Astrocyte (in vitro differentiated cells and primary cell): ENCODE measurements at regions not wholly inside any gene's neighbourhood (a gene's known extent, or its start where the extent isn't known, plus 50 kb on each side); places are given as distances from the start of the nearest gene placed in this dataset.

Experiments used
- DNase-seq: peaks from one replicate; pipeline ENCODE4 v3.0.0-alpha.2; 2010; ENCODE audit warnings: low read depth
- FAIRE-seq: peaks from 2 replicates; lab custom pipeline; 2011; peaks lifted over from hg19 to GRCh38; lab: Jason Lieb, UNC
- H2AFZ ChIP-seq: 2 replicates; pipeline ENCODE4 v1.6.0; 2012; ENCODE audit warnings: low read depth, low read length, inconsistent platforms
- H3K27ac ChIP-seq: 2 replicates; pipeline ENCODE4 v1.5.1; 2011; ENCODE audit warnings: low read depth, low read length, inconsistent platforms
- H3K27me3 ChIP-seq: 2 replicates; pipeline ENCODE4 v1.6.0; 2011; ENCODE audit warnings: low read length, inconsistent platforms; ENCODE audit not compliant: insufficient read depth
- H3K36me3 ChIP-seq: 2 replicates; pipeline ENCODE4 v1.5.1; 2011; ENCODE audit warnings: low read length, inconsistent platforms; ENCODE audit not compliant: insufficient read depth
- H3K4me1 ChIP-seq: 2 replicates; pipeline ENCODE4 v1.5.1; 2011; ENCODE audit warnings: low read length, inconsistent platforms; ENCODE audit not compliant: insufficient read depth
- H3K4me2 ChIP-seq: 2 replicates; pipeline ENCODE4 v1.6.0; 2012; ENCODE audit warnings: low read length, inconsistent platforms
- H3K4me3 ChIP-seq: 2 replicates; pipeline ENCODE4 v1.5.1; 2011; ENCODE audit warnings: low read depth, mild to moderate bottlenecking, low read length, inconsistent platforms; ENCODE audit not compliant: insufficient read depth
- H3K79me2 ChIP-seq: 2 replicates; pipeline ENCODE4 v1.6.0; 2012; ENCODE audit warnings: mild to moderate bottlenecking, low read length, inconsistent platforms; ENCODE audit not compliant: insufficient read depth
- H3K9ac ChIP-seq: 2 replicates; pipeline ENCODE4 v1.6.0; 2012; ENCODE audit warnings: mild to moderate bottlenecking, low read length, inconsistent platforms
- H3K9me3 ChIP-seq: 2 replicates; pipeline ENCODE4 v1.5.1; 2012; ENCODE audit warnings: low read depth, mild to moderate bottlenecking, low read length, inconsistent platforms; ENCODE audit not compliant: insufficient read depth
- H4K20me1 ChIP-seq: 2 replicates; pipeline ENCODE4 v1.6.0; 2012; ENCODE audit warnings: low read length, inconsistent platforms; ENCODE audit not compliant: insufficient read depth
- H3K27ac Mint-ChIP-seq: one replicate; pipeline ENCODE4 v1.8.0; 2021; ENCODE audit warnings: mild to moderate bottlenecking, mixed read lengths; ENCODE audit not compliant: unreplicated experiment
- H3K27me3 Mint-ChIP-seq: one replicate; pipeline ENCODE4 v1.8.0; 2021; ENCODE audit warnings: low read depth, mixed read lengths; ENCODE audit not compliant: unreplicated experiment
- H3K36me3 Mint-ChIP-seq: one replicate; pipeline ENCODE4 v1.8.0; 2021; ENCODE audit warnings: low read depth, mixed read lengths; ENCODE audit not compliant: unreplicated experiment
- H3K4me1 Mint-ChIP-seq: one replicate; pipeline ENCODE4 v1.8.0; 2021; ENCODE audit warnings: low read depth, mixed read lengths; ENCODE audit not compliant: unreplicated experiment
- H3K4me3 Mint-ChIP-seq: one replicate; pipeline ENCODE4 v1.8.0; 2021; ENCODE audit warnings: mild to moderate bottlenecking, moderate library complexity, mixed read lengths; ENCODE audit not compliant: unreplicated experiment
- H3K9me3 Mint-ChIP-seq: one replicate; pipeline ENCODE4 v1.8.0; 2021; ENCODE audit warnings: mild to moderate bottlenecking, mixed read lengths; ENCODE audit not compliant: unreplicated experiment
- EZH2 ChIP-seq: IDR thresholded peaks from 2 replicates; pipeline ENCODE4 v1.6.1; 2012; ENCODE audit warnings: mild to moderate bottlenecking, low read length, inconsistent platforms; ENCODE audit not compliant: insufficient read depth
- TF ChIP-seq, protein P1 (sequence below): IDR thresholded peaks from 2 replicates; pipeline ENCODE4 v1.5.1; 2011; ENCODE audit warnings: low read depth, mild to moderate bottlenecking, inconsistent platforms, low read length, moderate library complexity; ENCODE audit not compliant: insufficient read depth

DNA sequence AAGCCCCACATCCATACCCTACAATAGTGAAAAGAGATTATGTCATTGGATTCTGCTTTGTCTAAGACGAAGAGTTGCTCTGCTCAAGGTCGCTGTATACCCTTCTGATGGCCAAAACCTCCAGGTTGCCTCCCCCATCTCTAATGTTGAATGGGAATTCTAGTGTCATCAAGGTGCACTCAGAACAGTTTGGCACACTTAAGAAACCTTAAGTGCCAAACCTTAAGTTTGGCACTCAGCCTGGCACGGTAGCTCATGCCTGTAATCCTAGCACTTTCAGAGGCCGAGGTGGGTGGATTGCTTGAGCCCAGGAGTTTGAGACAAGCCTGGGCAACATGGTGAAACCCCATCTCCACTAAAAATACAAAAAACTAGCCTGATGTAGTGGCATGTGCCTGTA is 1245.6 kb upstream of the SEL1L start:
- Mint-ChIP-seq H3K4me3 (no peak overlapping the region), H3K4me1 (no peaks in the 10 kb centered on the region), H3K27ac (no peak overlapping the region), H3K27me3 (no peaks in the 10 kb centered on the region), H3K9me3 (no peaks in the 10 kb centered on the region), H3K36me3 (no peaks in the 10 kb centered on the region)
- Histone ChIP-seq H2AFZ (no peak overlapping the region), H3K9ac (no peak overlapping the region), H3K4me3 (no peak overlapping the region), H3K9me3 (no peaks in the 10 kb centered on the region), H3K27ac (no peak overlapping the region), H3K4me1 (no peaks in the 10 kb centered on the region), H3K79me2 (no peaks in the 10 kb centered on the region), H4K20me1 (no peaks in the 10 kb centered on the region), H3K4me2 (no peak overlapping the region), H3K36me3 (no peaks in the 10 kb centered on the region), H3K27me3 (no peaks in the 10 kb centered on the region)
- TF ChIP-seq EZH2, result no peak
- TF ChIP-seq, protein P1, sequence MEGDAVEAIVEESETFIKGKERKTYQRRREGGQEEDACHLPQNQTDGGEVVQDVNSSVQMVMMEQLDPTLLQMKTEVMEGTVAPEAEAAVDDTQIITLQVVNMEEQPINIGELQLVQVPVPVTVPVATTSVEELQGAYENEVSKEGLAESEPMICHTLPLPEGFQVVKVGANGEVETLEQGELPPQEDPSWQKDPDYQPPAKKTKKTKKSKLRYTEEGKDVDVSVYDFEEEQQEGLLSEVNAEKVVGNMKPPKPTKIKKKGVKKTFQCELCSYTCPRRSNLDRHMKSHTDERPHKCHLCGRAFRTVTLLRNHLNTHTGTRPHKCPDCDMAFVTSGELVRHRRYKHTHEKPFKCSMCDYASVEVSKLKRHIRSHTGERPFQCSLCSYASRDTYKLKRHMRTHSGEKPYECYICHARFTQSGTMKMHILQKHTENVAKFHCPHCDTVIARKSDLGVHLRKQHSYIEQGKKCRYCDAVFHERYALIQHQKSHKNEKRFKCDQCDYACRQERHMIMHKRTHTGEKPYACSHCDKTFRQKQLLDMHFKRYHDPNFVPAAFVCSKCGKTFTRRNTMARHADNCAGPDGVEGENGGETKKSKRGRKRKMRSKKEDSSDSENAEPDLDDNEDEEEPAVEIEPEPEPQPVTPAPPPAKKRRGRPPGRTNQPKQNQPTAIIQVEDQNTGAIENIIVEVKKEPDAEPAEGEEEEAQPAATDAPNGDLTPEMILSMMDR, result no peak
- FAIRE-seq (no peak), DNase-seq (no peak)

DNA sequence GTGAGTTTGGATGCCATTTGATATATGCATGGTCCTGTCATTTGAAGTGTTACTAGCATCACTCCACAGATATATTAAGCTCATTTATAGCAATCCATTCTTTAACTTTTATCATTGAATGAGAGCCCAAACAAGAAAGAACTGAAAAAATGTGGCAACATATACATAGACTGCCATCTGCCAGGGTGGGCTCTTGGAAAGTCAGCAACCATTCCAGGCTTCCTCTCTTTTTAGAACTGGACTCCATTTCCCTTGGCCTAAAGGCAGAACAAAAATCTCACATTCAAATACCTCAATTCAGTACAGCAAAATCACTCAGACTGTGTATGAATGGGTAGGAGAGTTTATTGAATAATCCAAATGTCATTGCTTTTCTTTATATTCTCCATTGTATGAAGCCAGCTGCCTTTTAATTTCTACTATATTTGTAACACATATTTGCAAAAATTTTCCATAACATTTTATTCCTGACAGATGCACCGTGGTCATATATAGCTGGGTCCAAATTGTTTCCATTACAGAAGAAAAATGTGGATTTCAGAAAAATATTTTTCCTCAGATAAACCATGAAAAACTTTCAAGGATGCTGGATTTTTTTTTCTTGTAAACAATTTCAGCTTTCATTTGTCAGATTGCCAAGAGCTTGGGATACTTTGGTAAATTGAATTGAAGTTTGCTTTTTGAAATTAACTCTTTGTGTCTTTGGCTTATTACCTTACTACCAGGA is 1252.3 kb upstream of the SEL1L start:
- Mint-ChIP-seq H3K4me3 (no peak overlapping the region), H3K27ac (no peak overlapping the region), H3K27me3 (no peaks in the 10 kb centered on the region), H3K4me1 (no peaks in the 10 kb centered on the region), H3K9me3 (peaks cover 2% of the 10 kb centered on the region), H3K36me3 (no peaks in the 10 kb centered on the region)
- H3K27me3 ChIP-seq, result no peaks in the 10 kb centered on the region
- TF ChIP-seq, protein P1, result no peak
- TF ChIP-seq EZH2, result no peak
- no peak overlapping the region for H3K4me3 ChIP-seq
- DNase-seq, result no peak
- H4K20me1 ChIP-seq, result no peaks in the 10 kb centered on the region
- H2AFZ ChIP-seq, result no peak overlapping the region
- H3K27ac ChIP-seq, result no peak overlapping the region
- no peak overlapping the region for H3K9ac ChIP-seq
- no peak overlapping the region for H3K4me2 ChIP-seq
- H3K4me1 ChIP-seq, result no peaks in the 10 kb centered on the region
- no peaks in the 10 kb centered on the region for H3K9me3 ChIP-seq
- no peak for FAIRE-seq
- H3K79me2 ChIP-seq, result no peaks in the 10 kb centered on the region
- H3K36me3 ChIP-seq, result no peaks in the 10 kb centered on the region

DNA sequence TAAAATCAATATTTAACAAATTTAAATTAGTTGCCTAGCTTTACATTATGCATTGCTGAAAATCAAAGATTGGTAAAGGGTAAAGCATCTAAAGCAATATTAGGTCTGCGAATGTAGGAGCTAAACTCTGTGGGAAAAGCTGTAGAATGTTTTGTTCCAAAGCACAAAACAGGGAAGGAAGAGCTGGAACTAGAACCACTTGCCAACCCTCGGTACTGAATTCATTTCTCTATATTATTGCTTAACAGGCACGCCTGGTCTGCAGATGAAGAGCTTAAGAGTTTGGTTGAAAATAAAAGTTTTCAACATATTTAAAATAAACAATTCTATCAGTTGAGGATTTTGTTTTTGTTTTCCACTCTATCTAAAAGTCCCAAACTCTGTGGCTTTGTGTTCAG is 1252.8 kb upstream of the SEL1L start:
- H3K9ac ChIP-seq, result no peak overlapping the region
- Mint-ChIP-seq H3K27me3 (no peaks in the 10 kb centered on the region), H3K4me3 (no peak overlapping the region), H3K27ac (no peak overlapping the region), H3K4me1 (no peaks in the 10 kb centered on the region), H3K9me3 (peaks cover 2% of the 10 kb centered on the region), H3K36me3 (no peaks in the 10 kb centered on the region)
- FAIRE-seq (no peak), DNase-seq (no peak)
- H3K4me3 ChIP-seq, result no peak overlapping the region
- H3K4me1 ChIP-seq, result no peaks in the 10 kb centered on the region
- H3K27ac ChIP-seq, result no peak overlapping the region
- no peaks in the 10 kb centered on the region for H3K9me3 ChIP-seq
- no peaks in the 10 kb centered on the region for H4K20me1 ChIP-seq
- H2AFZ ChIP-seq, result no peak overlapping the region
- no peaks in the 10 kb centered on the region for H3K27me3 ChIP-seq
- H3K36me3 ChIP-seq, result no peaks in the 10 kb centered on the region
- H3K4me2 ChIP-seq, result no peak overlapping the region
- no peaks in the 10 kb centered on the region for H3K79me2 ChIP-seq
- TF ChIP-seq EZH2, result no peak
- TF ChIP-seq, protein P1, result no peak
